ENCODE measurements at regions not wholly inside any gene's neighbourhood (a gene's known extent, or its start where the extent isn't known, plus 50 kb on each side); places are given as distances from the start of the nearest gene placed in this dataset.

- DNase-seq: no peak
- Mint-ChIP-seq H3K4me3 (no peak overlapping the region), H3K4me1 (no peaks in the 10 kb centered on the region), H3K9me3 (no peaks in the 10 kb centered on the region), H3K27me3 (no peaks in the 10 kb centered on the region), H3K27ac (no peak overlapping the region)
- no peak for ATAC-seq
These were observed 243.7 kb upstream of the SOX4 start for GRCh38 chr6:21349834-21350233.

DNA sequence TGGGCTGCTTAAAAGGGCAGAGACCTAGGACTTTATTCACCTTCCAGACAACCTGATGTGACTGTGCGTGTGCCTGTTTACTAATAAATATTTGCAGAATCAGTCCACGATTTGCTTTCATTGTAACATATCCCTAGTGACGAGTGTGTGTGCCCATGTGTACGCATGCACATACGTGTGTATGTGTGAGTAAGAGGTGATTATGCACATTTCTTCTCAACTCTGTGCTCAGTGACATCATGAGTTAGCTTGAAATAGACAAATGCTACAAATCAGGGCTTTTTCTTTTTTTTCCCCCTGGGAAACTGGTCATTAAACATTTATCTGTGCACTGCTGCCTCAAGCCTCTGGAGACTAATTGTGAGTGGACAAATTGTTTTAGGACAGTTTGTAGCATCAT lies 242.6 kb upstream of the SOX4 start:
- H3K27me3 Mint-ChIP-seq: no peaks in the 10 kb centered on the region
- no peak overlapping the region for H3K27ac Mint-ChIP-seq
- H3K4me3 Mint-ChIP-seq: no peak overlapping the region
- H3K9me3 Mint-ChIP-seq: no peaks in the 10 kb centered on the region
- ATAC-seq: no peak
- DNase-seq: no peak
- no peaks in the 10 kb centered on the region for H3K4me1 Mint-ChIP-seq

DNA sequence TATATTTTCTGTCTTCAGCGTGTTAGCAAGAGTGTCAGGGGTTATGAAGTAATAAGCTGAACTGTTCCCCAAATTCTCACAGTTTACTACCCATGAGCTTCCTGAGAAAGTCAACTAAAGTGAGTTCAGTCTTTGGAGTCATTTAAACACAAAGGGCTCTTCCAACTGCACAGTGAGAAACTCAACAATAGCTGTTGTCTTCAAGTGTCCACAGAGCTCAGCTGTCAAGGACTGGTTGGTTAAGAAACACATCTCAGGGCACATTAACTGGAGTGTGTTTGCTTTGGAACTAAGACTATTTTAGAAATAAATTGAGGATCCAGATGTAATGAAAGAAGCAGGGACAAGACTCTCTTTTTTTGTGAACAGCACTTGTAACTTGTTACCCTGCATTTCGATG lies 241.4 kb upstream of the SOX4 start:
- H3K9me3 Mint-ChIP-seq: no peaks in the 10 kb centered on the region
- DNase-seq (no peak), ATAC-seq (no peak)
- H3K4me1 Mint-ChIP-seq: no peaks in the 10 kb centered on the region
- H3K27ac Mint-ChIP-seq: no peak overlapping the region
- no peak overlapping the region for H3K4me3 Mint-ChIP-seq
- no peaks in the 10 kb centered on the region for H3K27me3 Mint-ChIP-seq

DNA sequence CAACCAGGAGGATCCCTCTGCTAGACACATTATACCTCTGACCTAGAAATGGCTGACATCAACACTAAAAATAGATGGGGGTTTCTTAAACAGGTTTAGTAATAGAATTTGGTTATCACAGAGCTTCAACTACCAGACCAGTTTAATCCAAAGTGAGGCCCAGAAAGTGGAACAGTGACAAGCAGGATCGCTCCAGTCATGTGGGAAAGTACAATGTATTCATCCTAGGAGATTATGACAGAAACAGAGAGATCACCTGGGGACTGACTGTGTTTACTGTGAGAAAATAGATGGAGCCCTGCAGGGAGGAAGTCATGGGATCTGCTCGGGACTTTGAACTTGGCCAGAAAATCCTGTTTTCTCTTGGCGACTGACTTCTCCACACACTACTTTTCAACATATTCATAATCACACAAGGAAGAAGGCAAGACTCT lies 238.7 kb upstream of the SOX4 start:
- no peak overlapping the region for H3K27ac Mint-ChIP-seq
- no peak for ATAC-seq
- H3K4me3 Mint-ChIP-seq: no peak overlapping the region
- H3K27me3 Mint-ChIP-seq: no peaks in the 10 kb centered on the region
- no peaks in the 10 kb centered on the region for H3K9me3 Mint-ChIP-seq
- no peak for DNase-seq
- no peaks in the 10 kb centered on the region for H3K4me1 Mint-ChIP-seq

GRCh38 chr6:21355638-21356037 lies 237.9 kb upstream of the SOX4 start:
- no peak overlapping the region for H3K27ac Mint-ChIP-seq
- no peaks in the 10 kb centered on the region for H3K9me3 Mint-ChIP-seq
- no peaks in the 10 kb centered on the region for H3K4me1 Mint-ChIP-seq
- no peak for ATAC-seq
- H3K27me3 Mint-ChIP-seq: no peaks in the 10 kb centered on the region
- no peak overlapping the region for H3K4me3 Mint-ChIP-seq
- DNase-seq: no peak

GRCh38 chr6:21357262-21357661 lies 236.3 kb upstream of the SOX4 start:
- no peak for DNase-seq
- ATAC-seq: no peak
- Mint-ChIP-seq H3K4me3 (no peak overlapping the region), H3K27me3 (no peaks in the 10 kb centered on the region), H3K27ac (no peak overlapping the region), H3K9me3 (no peaks in the 10 kb centered on the region), H3K4me1 (no peaks in the 10 kb centered on the region)

DNA sequence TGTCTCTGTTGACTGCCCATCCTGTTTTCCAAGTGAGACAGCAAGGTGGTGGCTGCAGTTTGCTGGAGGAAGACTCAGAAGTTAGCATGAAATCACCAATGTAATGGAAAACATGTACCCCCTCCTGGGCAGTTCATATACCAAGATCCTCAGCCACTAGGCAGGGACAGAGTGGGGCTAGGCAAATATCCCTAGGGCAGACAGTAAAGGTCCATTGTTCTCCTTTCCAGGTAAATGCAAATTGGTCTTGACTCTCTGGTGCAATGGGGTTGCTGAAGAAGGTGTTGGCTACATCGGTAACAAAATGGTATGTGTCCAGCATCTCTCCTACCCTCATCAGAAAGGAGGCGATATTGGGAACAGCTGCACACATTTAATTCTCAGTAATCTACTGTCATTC lies 233.6 kb upstream of the SOX4 start:
- H3K4me3 Mint-ChIP-seq: no peak overlapping the region
- no peaks in the 10 kb centered on the region for H3K27me3 Mint-ChIP-seq
- DNase-seq (no peak), ATAC-seq (no peak)
- H3K4me1 Mint-ChIP-seq: no peaks in the 10 kb centered on the region
- H3K27ac Mint-ChIP-seq: no peak overlapping the region
- no peaks in the 10 kb centered on the region for H3K9me3 Mint-ChIP-seq

DNA sequence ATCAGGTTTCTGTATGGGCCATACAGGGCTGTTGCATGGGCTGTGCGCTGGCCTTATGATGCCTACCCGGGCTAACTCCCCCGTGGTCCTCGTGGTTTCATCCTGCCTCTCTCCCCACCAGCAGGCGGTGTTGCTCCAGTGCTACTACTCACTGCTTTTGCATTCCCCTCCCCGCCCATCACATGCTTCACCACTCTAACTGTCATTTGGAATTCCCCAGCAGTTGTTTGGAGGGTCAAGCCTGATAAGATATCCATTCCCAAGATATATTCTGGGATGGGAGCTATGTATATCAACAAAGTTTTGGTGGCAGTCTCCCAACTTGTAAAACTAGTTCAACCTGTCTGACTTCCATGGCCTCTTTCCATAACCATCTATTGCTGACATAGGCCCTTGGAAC lies 233.2 kb upstream of the SOX4 start:
- Mint-ChIP-seq H3K9me3 (no peaks in the 10 kb centered on the region), H3K4me3 (no peak overlapping the region), H3K27ac (no peak overlapping the region)

DNA sequence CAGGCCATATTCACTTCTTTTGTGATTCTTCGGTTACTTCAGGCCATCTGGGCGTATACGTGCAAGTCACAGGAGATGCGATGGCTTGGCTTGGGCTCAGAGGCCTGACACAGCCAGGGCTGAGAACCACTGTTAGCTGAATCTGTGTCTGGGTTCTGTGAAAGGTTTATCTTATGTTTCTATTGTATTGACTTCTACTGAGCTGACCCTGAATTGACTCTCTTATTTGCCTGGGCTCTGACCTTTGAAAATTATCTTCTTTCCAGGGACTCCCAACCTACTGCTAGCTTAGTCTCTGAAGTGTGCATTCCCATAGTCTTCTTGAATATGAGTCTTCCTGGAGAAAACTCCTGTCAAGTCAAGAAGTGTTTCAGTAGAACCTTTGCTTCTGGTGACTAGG lies 226.4 kb upstream of the SOX4 start:
- H3K27ac Mint-ChIP-seq: no peak overlapping the region
- ATAC-seq: no peak
- H3K4me3 Mint-ChIP-seq: no peak overlapping the region
- no peaks in the 10 kb centered on the region for H3K9me3 Mint-ChIP-seq
- H3K4me1 Mint-ChIP-seq: no peaks in the 10 kb centered on the region
- no peak for DNase-seq
- H3K27me3 Mint-ChIP-seq: no peaks in the 10 kb centered on the region

More for the DNA sequence above, 233.2 kb upstream of the SOX4 start:
- no peak for ATAC-seq
- Mint-ChIP-seq H3K27me3 (no peaks in the 10 kb centered on the region), H3K4me1 (no peaks in the 10 kb centered on the region)
- no peak for DNase-seq

DNA sequence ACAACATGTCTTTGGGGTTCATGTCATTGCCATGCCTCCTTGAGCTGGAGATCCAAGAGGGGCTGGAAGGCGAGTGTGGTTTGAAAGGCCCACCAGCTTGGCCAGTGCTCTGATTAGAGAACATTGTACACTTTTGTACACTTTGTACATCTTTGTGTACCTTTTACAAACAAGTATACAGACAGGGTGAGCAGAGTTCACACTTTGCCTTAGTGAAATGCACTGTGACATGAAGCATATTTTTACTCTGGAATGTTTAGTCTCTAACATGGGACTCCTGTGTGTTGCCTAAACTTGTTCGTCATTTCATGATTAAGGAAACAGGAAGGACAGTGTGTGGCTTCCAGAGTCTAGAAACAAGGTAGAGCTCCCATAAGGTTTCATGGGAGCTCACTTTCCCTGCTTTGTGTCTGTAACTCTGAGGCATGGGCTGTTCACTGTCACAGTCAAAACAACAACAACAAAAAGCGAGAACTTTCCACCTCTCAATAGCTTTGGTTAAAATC lies 225.8 kb upstream of the SOX4 start:
- no peaks in the 10 kb centered on the region for H3K4me1 Mint-ChIP-seq
- no peak for ATAC-seq

GRCh38 chr6:21371061-21371460 lies 222.5 kb upstream of the SOX4 start:
- no peak for ATAC-seq
- Mint-ChIP-seq H3K27me3 (no peaks in the 10 kb centered on the region), H3K27ac (no peak overlapping the region), H3K4me3 (no peak overlapping the region), H3K4me1 (no peaks in the 10 kb centered on the region), H3K9me3 (no peaks in the 10 kb centered on the region)
- DNase-seq: no peak

More for the DNA sequence above, 225.8 kb upstream of the SOX4 start:
- no peak for DNase-seq
- Mint-ChIP-seq H3K4me3 (no peak overlapping the region), H3K27me3 (no peaks in the 10 kb centered on the region), H3K9me3 (no peaks in the 10 kb centered on the region), H3K27ac (no peak overlapping the region)

GRCh38 chr6:21371676-21372171 lies 221.8 kb upstream of the SOX4 start:
- DNase-seq: no peak
- no peaks in the 10 kb centered on the region for H3K27me3 Mint-ChIP-seq
- H3K9me3 Mint-ChIP-seq: no peaks in the 10 kb centered on the region
- no peak for ATAC-seq
- no peaks in the 10 kb centered on the region for H3K4me1 Mint-ChIP-seq
- H3K4me3 Mint-ChIP-seq: no peak overlapping the region
- no peak overlapping the region for H3K27ac Mint-ChIP-seq

DNA sequence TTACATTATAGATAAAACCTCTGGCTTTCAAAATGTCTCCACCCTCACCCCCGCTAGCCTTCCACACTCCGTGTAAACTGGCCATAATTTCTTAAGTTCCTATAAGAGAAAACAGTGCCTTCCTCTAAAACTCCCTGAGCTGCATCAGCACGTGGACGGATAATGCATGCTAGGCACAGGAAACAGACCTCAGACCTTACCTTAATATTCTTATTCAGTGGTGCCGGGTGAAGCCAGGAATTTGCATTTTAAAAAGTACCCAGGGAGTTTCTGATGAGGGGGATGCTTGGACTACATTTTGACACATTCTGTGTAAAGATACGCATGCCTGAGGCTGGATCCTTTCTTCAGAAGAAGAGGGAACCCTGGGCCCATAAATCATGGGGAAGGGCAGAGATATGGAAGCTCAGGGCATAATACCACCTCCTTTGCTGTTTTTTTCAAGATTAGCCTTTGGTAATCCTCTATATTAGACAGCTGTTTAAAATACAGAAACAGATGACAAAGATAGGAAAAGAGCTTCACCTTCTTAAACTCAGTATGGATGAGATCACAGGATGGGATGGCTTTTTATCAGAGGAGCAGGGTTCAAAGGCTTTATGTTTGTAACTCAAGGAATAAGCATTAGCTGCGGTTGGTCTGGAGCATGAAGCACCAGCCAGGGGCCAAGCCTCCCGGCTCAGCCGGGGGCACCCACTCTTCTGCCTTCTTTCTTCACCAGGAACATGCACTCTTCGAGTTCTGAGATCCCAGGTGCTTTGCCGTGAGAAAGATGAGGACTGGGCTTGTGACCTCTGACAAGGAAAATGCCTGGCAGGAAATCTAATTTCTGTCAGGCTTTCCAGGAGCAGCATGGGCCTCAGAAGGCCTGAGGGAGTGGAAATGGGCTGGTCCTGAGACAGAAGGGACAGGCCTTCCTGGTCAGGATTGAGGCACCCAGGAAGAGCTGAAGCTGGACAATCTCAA lies 218.1 kb upstream of the SOX4 start:
- H3K27ac Mint-ChIP-seq: no peak overlapping the region
- no peak overlapping the region for H3K4me3 Mint-ChIP-seq
- H3K9me3 Mint-ChIP-seq: no peaks in the 10 kb centered on the region
- DNase-seq (no peak), ATAC-seq (no peak)
- no peaks in the 10 kb centered on the region for H3K4me1 Mint-ChIP-seq
- no peaks in the 10 kb centered on the region for H3K27me3 Mint-ChIP-seq

- no peak overlapping the region for H3K4me3 Mint-ChIP-seq
- ATAC-seq: no peak
- H3K27ac Mint-ChIP-seq: no peak overlapping the region
- DNase-seq: no peak
- H3K9me3 Mint-ChIP-seq: no peaks in the 10 kb centered on the region
- H3K27me3 Mint-ChIP-seq: no peaks in the 10 kb centered on the region
- H3K4me1 Mint-ChIP-seq: no peaks in the 10 kb centered on the region
These were observed 216.2 kb upstream of the SOX4 start for GRCh38 chr6:21377356-21377755.

- Mint-ChIP-seq H3K9me3 (peaks cover 0 to 7% of the 10 kb centered on the region in 2 donors), H3K27me3 (no peaks in the 10 kb centered on the region), H3K27ac (no peak overlapping the region), H3K4me1 (no peaks in the 10 kb centered on the region), H3K4me3 (no peak overlapping the region)
- DNase-seq: no peak
- no peak for ATAC-seq
These were observed 212.1 kb upstream of the SOX4 start for GRCh38 chr6:21381331-21381963.

GRCh38 chr6:21382821-21383449 lies 210.6 kb upstream of the SOX4 start:
- ATAC-seq (no peak), DNase-seq (no peak)
- H3K9me3 Mint-ChIP-seq: peaks cover 0 to 7% of the 10 kb centered on the region in 2 donors
- no peak overlapping the region for H3K27ac Mint-ChIP-seq
- H3K4me3 Mint-ChIP-seq: no peak overlapping the region
- no peaks in the 10 kb centered on the region for H3K27me3 Mint-ChIP-seq
- no peaks in the 10 kb centered on the region for H3K4me1 Mint-ChIP-seq
